Activated CD8-positive, alpha-beta memory T cell treated with anti-CD3 and anti-CD28 coated beads, Interleukin-2, amount 50 U/mL, for 24 hours (primary cell): ENCODE measurements at regions not wholly inside any gene's neighbourhood (a gene's known extent, or its start where the extent isn't known, plus 50 kb on each side); places are given as distances from the start of the nearest gene placed in this dataset.

Experiments used
- DNase-seq: peaks from one replicate; pipeline ENCODE4 v3.0.0-alpha.2; 2020; ENCODE audit errors: extremely low read depth

DNA sequence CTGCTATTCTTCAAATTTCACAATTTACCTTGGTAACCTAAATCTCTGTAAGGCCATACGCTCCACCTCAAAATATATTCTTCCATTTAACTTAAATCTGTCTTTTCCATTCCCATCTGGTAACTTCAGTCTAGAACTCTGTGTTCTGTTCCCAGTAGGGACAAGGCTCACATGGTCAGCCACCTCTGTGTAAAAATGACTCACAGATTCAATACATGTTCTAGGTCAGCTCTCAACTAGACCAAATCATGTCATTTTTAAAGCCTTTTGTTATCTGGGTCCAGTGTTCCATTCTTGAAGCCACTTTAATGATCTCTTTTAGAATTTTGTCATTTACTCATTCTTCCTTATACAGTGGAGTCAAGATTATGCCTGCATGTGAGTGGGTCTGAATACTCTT, 315.6 kb upstream of the CITED2 start:
- no peak for DNase-seq

DNA sequence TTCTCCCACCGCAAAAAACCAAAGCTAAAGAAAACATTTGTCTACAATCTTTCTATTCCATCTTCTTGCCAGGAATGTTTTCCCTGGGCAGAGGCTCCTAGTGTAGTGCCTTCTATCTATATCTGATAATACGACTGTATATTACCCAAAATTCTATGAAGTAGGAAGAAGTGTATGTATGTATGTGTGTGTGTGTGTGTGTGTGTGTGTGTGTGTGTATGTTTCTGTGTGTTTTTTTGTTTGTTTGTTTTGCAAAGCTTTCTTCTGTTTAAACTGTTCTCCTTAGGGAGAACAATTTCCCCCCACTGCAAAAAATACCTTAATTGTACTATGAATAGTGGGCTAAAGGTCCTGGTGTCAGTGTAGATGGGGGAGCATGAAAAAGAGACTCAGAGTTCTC, 312.6 kb upstream of the CITED2 start:
- no peak for DNase-seq

DNA sequence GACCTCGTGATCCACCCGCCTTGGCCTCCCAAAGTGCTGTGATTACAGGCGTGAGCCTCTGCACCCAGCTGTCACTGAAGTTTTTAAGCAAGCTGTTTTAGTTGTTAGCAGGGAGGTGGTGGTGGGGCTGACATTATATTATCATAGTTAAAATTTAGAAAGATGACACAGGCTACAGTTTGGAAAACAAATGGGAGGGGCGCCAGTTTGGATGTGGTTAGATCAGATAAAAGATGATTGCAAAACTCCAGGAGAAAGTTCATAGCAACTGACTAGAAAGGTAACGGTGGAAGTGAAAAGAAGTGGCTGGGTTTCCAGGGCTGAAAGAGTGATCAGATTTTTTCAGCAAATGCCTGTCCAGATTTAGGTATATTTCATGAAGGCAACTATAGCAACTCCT, 311.9 kb upstream of the CITED2 start:
- no peak for DNase-seq

DNA sequence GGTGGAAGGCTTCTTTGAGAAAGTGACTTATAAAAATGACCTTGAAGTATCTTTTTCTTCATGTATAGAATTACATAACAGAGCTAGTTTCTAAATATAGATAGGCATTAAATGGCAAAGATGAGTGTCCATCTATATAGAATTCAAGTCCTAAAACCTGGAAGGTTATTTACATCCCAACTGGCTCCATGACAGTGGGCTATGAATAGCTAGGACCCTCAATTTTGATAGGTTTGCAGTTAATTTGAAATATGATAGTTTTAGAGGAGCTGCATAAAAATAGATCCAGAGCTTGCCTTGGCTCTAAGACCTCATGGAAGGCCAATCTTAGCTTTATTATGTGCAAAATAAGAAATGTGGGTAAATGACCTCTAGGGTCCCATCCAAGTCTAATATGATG, 310.6 kb upstream of the CITED2 start:
- no peak for DNase-seq

DNA sequence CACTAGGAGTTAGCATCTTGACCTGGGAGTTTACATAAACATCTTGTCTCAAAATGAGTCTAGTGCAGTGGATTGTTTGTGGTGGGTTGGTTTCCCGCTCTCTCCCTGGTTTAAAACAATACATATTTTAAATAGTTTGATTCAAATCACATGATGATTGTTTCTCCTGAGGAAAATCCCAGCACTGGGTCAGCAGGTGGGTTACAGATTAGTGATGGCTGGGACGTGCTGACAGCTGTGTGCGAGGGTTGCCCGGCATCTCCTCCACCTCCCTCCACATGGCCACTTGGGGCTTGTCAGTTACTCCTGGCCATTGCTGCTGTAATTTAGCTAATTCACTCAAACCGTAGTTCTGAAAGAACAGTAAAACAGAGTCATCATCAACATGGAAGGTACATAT, 306.4 kb upstream of the CITED2 start:
- no peak for DNase-seq

DNA sequence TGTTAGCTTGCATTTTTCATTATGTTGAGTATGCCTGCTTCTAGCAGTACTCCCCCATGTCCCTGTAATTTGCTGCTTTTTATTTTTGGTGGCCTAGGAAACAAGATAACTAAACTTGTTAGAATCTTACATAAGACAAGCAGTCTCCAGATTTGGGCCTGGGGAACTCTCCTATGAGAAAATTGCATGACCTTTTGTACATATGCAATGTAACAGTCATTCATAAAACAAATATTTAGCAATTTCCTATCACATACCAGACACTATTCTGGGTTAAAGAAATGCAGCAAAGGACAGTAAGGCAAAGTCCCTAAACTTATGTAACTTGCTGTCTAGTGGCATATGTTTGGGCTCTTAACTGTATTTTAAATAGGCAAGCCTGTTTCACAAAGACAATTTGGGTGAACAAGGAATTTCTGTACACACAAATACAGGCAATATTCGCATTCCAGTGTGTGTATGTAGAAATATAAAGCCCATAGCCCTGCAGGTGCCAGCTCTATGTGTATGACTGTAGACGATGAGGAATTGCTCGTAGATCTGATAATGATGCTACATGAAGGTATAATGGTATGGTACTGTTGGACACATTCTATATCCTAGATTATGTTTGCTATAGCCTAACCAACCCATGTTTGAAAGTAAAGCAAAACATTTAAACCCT, 305.2 kb upstream of the CITED2 start:
- DNase-seq: no peak

DNA sequence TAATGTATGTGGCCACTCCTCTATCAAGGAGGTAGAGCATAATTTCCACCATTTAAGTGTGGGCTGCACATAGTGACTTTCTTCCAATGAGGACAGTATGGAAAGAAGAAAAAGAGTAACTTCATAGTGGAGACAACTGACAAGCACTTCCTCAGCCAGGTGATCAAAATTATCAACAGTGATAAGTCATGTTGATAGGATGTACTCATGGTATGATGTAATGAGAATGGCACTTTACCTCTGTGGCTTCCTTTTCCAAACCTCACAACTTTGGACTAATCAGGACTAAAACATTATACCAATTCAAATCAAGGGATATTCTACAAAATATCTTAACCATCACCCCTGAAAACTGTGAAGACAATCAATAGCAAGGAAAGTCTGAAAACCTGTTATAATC, 302.3 kb upstream of the CITED2 start:
- DNase-seq: no peak

DNA sequence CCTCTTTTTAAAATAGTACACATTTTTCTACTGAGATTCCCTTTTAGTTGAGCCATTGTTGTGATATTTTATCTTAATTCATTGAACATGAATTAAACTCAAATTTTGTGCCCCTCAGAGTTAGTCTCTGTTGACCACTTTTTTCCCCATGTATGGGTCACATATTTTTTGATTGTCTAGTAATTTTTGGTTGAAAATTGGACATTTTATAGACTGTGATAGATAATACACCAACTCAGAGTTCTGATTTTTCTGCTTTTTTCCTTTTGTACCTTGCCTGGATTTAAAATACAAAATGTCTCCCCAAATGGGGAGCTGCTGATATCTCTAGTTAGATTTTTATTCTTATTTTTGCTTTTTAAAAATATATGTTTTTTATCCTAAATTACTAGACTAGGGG, 291.8 kb upstream of the CITED2 start:
- DNase-seq: no peak

DNA sequence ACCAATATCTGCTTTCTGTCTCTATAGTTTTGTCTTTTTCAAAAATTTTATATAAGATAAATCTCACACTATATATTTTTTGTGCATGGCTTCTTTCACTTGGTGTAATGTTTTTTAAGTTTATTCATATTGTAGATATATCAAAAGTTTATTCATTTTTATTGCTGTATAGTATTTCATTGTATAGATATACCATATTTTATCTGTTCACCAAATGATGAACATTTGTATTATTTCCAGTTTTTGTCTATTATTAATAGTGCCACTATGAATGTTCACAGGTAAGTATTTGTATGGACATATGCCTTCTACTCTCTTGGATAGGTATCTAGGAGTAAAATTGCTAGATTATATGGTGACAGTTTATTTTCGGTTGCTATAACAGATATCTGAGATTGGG, 289.5 kb upstream of the CITED2 start:
- no peak for DNase-seq

DNA sequence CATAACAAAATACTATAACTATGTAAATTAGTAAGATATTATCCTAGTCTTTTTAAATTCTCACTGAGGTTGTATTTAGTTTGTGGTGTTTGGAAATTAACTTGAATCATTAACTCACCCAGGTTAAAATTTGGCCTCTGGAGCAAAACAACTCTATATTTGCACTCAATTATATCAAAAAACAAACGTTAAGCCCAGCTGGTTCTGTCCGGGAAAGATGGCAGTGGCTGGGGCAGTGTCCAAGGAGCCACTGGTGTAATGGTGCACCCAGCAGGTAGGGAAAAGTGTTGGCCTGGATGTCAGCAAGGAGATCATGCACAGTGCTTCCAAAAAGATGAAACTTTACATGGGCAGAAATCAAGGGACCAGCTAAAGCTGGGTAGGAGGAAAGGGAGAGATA, 285.3 kb upstream of the CITED2 start:
- DNase-seq: no peak

DNA sequence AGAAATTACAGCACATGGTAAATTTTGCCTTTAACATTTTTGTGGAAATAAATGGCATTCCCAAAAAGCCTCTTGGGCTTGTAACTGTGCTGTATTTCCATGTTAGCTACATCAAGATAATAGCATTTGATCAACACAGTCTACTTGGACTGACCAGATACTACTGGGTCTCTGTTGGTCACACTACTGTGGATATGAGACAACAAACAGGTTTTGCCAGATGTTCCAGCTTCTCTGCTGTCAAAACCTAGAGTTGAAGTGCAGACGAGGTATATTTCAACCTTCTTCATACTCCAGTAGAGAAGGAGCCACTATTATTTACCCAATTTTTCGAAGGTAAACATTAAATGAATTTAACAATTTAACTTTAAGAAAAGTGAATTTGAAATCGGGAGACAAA, 284.7 kb upstream of the CITED2 start:
- DNase-seq: no peak

DNA sequence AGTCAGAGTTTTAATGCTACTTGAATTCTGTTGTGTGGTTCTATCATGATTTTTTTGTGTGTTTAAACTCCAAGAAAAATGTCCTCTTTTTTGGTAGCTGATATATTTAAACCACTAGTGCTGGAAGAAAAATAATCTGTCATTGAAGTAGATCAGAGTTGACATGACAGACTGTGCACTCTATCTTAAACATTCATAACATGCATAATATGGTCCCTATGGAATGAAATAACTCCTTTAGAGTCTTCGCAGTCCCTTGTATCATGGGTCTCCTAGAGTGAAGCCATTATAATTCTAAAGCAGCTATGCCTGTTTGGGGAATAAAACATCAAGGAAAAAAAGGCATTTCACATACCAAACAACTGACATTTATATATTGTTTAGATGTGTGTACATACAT, 282.7 kb upstream of the CITED2 start:
- no peak for DNase-seq

DNA sequence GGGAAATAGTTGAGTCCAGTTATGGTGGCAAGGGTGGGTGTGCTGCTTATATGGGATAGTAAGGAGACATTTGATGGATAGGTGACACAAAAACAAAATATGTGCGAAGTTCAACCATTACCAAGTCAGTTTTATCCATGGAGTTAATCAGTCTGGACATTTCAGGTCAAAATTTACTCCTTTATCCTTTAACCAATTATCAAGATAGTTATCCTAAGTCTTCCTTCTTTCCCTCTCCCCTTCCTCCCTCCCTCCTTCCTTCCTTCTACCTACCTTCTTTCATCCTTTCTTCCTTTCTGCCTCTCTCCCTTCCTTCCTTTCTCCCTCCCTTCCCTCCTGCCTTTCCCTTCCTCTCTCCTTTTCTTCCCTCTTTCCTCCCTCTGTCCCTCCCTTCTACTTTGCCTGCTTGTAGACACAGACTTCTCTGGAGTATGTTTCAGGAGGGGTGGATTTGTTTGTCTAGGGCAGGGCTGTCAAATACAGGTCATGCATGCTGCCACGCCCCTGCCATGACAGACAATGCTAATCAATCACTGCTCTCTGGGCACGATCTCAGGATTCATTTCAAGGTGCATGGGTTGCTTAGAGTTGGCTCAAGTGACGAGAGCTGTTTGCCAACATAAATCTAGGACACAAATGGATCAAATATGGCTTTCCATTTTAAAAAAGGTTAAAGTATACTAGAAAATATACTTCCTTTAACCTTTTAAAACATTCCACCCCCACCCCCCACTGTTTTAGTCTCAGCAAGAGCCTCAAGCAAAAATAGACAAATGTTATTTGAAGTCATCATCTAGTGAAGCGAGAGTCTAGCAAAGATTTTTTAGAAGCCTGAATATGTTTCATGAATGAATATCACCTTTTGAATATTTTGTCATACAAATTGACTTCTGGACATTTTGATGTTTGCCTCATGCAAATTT, 281.6 kb upstream of the CITED2 start:
- DNase-seq: no peak

DNA sequence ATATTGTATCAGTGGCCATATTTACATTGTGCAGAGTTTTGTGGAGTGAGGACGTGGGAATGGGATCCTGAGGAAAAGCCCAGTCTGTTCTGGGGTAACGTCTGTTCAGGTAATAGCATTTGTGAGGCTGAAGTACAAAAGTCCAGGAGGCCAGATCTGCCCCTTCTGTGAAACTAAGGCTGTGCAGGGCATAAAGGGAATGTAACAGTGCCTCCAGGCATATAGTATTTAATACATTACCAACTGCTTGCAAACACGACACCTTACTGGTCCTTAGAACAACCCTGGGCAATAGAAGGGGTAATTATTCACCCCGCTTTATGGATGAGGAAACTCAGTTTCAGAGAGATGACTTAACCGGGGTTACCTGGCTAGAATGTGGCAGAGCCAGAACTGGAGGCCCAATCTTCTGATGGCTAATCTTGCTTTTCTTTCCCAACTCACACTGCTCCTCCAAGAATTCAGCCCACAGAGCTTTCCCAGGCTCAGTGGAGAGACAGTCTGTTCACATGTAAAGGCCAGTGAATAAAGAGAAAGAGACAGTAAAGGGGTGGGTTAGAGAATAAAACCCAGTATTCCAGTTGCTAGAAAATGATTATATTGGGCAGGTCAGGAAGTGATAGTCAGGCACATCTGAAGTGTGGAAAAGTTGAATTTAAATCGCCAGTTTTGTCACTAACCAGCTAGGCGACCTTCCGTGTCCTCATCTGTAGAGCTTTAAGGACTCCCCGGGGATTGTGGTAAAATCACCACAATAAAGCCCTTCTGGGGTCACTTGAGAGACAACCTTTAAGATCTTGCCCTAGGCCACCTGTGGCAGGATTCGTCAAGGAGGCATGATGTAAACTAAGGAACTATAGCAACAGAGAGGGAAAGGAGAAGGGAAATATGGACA, 280.7 kb upstream of the CITED2 start:
- DNase-seq: no peak

DNA sequence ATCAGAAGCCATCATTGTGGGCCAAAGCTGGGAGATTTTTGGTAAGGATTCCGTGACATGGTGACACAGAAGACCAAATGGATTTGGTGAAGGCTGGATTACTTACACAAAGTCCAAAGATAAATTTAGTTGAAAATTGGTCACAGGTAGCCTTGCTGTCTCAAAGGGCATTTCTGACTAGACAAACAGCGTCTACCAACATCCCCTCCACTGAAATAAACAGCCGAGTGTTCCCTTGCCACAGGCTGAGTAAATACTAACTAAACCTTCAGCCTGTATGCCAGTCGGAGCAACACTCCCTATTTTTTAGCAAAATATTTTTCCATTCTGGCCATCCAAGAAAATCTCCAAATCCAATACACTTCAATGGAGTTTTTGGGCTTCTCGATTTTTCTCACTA, 279.9 kb upstream of the CITED2 start:
- DNase-seq: no peak

DNA sequence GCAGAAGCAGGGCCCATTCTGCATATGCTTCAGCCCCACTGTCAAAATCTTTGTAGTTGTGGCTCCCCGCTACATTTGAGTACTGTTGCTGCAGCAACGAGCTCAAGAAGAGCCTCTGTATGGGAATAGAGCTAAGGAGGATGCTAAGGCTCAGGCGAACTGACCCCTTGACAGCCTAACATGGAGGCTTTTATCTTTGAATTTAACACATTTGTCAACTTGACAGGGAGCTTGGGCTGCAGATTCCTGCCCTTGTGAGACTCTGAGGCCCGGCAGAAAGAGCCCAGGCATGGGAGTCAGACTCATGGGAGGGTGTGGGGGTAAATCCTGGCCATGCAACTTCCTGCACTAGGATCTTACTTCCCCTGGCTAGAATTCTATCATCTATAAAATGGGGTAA, 278.7 kb upstream of the CITED2 start:
- no peak for DNase-seq

DNA sequence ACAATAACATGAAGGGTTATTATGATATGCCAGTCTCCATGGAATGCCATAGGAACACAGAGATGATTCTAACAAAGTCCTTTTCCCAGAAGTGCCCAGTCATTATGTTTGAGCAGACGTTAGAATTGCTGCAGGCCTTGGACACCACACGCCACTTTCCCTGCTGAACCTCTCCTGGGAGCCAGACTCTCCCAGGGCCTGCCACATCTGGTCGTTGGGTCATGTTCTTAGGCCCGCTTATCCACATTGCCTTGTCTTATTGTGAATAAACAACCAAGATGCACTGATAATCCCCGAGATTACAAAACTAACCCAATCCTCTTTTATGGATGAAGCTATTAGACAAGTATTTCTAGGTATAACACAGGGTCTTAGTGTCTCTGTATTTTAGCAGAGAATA, 276.5 kb upstream of the CITED2 start:
- no peak for DNase-seq

DNA sequence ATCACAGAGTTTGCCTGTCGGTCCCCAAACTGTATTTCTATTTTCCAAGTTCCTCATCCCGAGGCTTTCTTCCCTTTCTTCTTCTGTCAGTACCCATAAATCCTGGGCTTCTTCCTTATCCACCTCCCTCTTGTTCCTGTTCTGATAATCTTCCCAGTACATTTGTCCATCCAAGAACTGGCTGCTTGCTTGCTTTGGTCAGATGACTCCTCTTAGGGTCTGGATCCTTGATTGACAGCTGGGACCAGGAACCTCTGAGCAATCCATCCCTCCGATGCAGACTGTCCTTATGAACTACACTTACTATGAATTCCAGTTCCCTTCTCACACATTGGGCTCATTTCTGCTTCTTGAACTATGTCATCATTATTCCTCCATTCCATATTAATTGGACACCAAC, 275.3 kb upstream of the CITED2 start:
- no peak for DNase-seq

DNA sequence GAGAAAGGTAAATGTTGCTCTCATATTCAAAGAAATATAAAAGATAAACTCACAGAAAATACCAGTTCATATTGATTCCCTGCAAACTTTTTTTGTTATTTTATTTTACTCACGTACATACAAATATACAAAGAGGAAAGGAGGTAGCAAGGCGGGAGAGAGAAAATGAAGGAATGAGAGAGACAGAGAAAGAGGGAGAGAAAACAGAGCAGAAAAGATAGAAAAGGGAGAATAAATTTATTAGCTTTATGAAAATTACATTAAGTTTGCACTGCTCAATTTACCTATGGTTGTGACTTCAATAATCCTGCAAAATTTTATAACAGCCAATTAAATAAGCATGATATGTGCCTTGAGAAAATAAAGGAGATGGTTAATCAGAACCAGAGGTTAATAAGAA, 274.7 kb upstream of the CITED2 start:
- no peak for DNase-seq

DNA sequence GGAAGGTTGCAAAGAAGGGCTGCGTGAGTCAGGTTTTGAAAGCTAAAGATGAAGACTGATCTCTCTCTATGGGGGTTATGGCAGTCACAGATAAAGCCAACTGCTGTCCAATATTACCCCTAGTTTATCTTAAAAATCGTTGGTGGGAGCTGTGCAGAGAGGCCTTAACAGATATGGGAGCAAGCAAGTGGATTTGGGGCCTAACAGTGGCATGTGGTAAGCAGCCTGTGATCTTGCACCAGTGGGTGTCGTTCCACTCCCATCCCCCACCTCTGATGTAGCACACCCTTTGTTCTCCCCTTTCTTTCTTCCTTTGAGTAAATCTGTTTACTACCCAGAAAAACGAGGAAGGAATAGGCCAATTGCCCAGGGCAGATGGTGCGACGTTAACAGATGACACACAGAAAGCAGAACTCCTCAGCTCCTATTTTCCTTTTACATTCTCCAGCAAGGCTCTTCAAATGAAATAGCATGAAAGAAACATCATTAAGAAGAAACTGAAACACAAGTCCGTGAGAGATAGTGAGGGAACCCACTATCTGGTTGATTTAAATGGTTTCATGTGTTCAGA, 274.1 kb upstream of the CITED2 start:
- no peak for DNase-seq

DNA sequence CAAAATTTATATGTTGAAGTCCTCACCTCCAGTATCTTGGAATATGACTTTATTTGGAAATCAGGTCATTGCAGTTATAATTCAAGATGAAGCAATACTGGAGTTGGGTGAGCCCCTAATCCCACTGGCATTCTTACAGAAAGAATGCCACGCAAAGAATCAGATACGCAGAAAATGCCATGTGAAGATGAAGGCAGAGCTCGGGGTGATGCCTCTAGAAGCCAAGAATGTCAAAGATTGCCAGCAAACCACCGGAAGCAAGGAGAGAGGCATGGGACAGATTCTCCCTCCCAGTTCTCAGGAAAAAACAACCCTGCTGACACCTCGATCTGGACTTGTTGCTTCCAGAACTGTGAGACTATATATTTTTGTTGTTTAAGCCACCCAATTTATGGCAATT, 273.4 kb upstream of the CITED2 start:
- no peak for DNase-seq

DNA sequence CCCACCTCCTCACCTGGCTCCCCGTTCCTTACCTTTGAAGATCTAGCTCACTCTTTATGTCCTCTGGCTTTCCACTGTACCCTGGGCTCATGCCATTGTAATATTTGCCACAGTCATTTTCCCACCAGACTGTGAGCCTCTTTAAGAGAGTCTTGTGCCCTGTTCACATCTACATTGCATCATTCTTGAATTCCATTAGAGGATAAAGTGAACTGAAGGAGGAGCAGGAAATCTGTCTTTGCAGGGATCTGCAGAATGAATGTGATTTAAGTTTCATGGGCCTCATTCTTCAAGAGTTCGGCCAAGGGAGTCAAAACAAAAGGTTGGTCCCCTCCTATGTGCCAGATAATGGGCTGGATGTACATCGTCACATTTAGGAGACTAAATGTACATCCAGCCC, 272.6 kb upstream of the CITED2 start:
- DNase-seq: no peak
